Left hindlimb (tissue), 1 donor: ENCODE measurements at regions not wholly inside any gene's neighbourhood (a gene's known extent, or its start where the extent isn't known, plus 50 kb on each side); places are given as distances from the start of the nearest gene placed in this dataset.

ENCODE experiments used
- DNase-seq: peaks from one replicate; pipeline ENCODE4 v3.0.0-alpha.2; 2018

GRCh38 chr3:117314441-117315150 is 605.0 kb downstream of the TUSC7 start:
- no peak for DNase-seq

GRCh38 chr3:117322866-117323265 is 613.3 kb downstream of the TUSC7 start:
- no peak for DNase-seq

DNA sequence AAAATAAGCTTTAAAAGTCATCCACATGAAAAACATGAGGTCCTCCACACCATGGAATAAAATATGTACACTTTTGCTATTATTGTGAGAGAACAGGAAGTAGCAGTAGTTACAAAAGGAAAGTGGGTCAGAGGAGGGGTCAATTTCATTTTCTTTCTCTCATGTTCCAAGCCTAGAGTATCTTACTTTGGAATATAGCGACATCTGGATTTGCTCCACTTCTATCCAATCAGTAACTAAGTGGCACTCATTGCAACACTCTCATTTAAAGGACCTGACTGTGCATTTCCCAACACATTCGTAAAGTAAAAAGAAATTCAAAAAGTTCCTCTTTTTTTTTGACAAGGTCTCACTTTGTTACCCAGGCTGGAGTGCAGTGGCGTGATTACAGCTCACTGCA is 637.3 kb downstream of the TUSC7 start:
- no peak for DNase-seq

- DNase-seq, result no peak
Measured at GRCh38 chr3:117348884-117349283, 639.3 kb downstream of the TUSC7 start.

DNA sequence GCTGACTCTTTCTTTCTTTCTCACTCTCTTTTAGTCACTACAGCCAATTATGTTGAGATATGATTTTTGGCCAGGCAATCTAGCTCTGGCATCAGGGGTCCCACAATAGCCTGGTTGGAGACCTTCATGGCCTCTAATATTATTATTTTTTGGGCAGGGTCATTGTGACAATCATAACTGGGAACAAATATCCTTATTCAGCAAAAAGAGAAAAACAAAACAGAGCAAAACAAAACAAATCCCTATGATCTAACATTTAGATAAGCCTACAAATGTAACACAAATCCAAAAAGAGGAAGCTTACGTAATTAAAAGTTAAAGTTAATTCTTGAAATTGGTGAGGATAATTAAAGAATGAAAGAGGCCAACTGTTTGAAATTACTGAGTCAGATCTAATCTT is 640.0 kb downstream of the TUSC7 start:
- no peak for DNase-seq

- DNase-seq, result no peak
Measured at GRCh38 chr3:117350371-117350770, 640.8 kb downstream of the TUSC7 start.

DNA sequence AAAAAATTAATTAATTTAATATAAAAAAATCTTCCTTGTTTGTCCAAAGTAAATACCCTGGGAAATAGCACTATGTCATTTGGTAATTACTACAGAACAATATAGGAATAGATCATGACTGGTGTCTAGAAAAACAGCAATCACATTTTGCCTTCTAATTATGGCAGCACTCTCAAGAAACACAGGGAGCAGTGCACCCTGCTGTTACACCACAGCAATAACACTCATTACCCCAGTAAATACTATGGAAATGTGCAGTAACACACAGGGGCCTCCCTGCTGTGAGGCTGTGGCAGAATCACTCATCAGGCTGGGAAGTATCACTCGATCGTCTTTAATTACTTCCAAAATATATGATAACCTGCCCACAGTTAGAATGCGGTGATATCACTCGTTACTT is 646.0 kb downstream of the TUSC7 start:
- DNase-seq, result no peak

DNA sequence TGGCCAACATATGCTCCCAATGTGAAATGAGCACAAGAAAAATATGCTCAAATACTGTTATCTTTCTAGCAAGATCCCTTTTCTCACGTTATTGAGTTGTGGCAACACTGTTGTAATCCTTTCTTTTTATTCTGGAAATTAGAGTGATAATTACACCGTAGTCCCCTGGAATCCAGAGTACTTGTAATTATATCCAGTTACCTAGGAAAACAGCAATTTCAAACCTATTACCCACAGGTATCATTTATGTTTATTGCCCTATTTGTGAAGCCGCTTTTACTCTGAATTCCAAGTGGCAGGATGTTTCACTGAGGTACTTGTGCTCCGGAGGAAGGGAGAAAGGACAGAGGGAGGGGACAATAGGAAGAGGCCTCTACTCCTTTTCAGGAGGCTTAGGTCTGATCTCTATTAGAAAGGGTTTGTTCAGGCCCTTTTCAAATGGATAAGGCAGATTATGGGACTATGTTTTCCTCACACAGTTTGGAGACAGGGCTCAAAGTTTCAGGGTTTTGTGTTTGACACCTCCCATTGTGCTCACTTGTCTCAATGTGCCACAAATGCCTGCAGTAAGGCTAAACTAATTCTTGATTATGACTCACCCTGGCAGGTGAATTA is 646.6 kb downstream of the TUSC7 start:
- no peak for DNase-seq

GRCh38 chr3:117358717-117359314 is 649.2 kb downstream of the TUSC7 start:
- DNase-seq, result no peak

GRCh38 chr3:117366574-117366973 is 657.0 kb downstream of the TUSC7 start:
- DNase-seq, result no peak

DNA sequence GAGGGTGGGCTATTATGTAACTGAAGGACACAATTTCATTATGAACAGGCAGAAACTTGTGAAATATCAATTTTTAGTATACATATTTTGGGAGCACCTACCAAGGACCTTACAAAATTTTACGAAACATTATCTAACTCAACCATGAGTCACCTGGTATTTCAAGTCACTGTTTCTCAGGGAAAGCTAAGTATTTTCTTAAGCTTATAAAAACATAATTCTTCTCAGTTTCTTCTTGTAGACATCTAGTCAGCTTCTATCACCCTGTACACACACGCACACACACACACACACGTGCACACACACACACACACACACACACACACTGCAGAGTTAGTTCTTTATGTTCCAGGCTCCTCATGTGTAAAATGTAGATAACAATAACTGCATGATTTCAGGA is 658.3 kb downstream of the TUSC7 start:
- DNase-seq, result no peak

GRCh38 chr3:117380631-117381030 is 671.1 kb downstream of the TUSC7 start:
- no peak for DNase-seq

- no peak for DNase-seq
Measured at GRCh38 chr3:117393119-117393518, 683.5 kb downstream of the TUSC7 start.

GRCh38 chr3:117398141-117398899 is 688.7 kb downstream of the TUSC7 start:
- DNase-seq, result no peak

DNA sequence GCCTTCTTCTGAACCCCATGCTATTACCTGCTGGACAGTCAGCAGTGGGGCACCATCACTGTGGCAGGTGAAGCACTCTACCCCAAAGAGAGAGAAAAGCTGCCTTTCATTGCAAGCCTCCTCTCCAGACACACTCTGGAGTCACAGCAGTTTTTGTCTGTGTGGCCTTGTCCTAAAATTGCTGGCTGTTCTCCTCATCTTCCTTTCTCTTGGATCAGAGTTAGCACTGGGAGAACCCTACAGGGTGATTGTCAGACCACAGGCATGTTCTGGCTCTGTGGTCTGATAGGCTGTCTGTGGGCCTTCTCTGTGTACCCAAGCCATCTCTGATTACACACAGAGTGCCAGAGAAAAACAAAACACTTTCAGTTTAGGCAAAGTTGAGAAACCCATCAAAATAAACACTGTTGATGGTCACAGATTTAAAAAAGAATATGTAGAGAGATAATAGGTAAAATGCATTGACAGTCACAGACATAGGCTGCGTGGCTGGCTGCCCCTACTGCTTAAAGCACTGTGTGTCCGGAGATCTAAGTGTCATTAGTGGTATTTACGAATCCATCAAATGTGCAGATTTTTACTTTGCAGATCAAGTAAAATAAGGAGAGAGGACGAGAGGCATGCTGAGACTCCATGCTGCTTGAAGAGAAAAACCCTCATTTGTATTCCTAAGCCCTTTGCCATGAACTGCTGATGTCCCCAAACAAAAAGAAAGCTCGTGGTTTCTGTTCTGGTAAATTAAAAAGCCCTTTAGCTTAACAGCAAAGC is 689.9 kb downstream of the TUSC7 start:
- DNase-seq, result no peak

GRCh38 chr3:117400303-117400702 is 690.7 kb downstream of the TUSC7 start:
- no peak for DNase-seq

GRCh38 chr3:117404141-117404540 is 694.6 kb downstream of the TUSC7 start:
- DNase-seq, result no peak

GRCh38 chr3:117404730-117405129 is 695.2 kb downstream of the TUSC7 start:
- DNase-seq, result no peak

GRCh38 chr3:117405359-117405758 is 695.8 kb downstream of the TUSC7 start:
- no peak for DNase-seq

- DNase-seq, result no peak
Measured at GRCh38 chr3:117407317-117407716, 697.7 kb downstream of the TUSC7 start.

DNA sequence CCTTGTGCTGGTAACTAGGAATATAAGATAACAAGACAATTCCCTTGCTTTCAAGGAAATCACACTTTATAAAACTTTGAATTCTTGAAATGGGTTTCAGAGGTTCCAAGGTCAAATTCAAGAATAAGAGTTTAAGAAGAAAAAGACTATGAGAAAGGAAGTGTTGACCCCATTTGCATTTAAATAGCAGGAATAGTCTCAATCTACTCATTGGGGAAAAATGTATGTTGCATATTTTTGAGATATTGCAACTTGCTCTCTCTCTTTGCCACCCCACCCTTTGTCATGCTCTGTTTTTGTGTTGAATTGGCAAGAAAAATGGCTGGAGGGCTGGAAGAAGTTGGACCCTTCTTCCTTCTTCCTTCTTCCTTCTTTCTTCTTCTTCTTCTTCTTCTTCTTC is 699.2 kb downstream of the TUSC7 start:
- DNase-seq, result no peak

DNA sequence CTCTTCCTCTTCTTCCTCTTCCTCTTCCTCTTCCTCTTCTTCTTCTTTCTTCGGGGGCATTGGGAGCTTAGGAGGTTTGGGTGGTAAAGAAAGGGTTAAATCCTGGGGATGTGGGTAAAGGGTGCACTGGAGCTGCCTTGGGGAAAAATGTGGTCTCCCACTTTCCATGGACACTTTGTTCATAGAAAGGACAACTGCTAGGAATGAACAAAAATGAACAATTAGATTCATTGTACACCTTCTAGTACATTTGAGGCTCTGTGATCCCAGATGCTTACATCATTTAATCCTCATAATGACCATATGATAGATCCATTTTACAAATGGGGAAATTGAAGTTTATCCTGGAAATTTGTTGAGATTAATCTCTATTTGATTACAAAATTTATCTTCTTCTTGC is 699.7 kb downstream of the TUSC7 start:
- no peak for DNase-seq
